GM19099 (cell line): ENCODE measurements at regions not wholly inside any gene's neighbourhood (a gene's known extent, or its start where the extent isn't known, plus 50 kb on each side); places are given as distances from the start of the nearest gene placed in this dataset.

Experiments
- POLR2A ChIP-seq: IDR thresholded peaks from 3 replicates; pipeline ENCODE4 v1.6.1; 2011; ENCODE audit warnings: low read depth; ENCODE audit not compliant: insufficient read length; ENCODE audit errors: extremely low read depth

- TF ChIP-seq POLR2A = no peak
Measured at GRCh38 chr2:192876698-192877097, 682.0 kb upstream of the TMEFF2 start.

DNA sequence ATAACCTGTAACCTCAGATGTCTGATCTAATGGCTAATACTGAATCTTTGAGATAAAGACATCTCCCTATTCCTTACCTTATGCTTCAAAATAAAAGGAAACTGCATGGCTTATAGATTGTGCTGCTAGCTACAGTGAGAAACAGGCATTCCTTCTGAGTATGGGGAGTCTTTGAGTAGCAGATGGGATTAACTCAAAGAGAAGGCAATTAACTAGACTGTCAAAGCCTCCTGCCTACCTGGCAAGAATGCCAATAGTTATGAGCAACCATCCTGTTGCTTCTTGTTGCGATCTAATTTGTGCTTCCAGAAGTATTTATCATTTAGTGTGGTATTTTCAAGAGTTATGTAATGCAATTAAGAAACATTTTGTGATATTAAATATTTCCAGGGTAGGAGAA, 660.0 kb upstream of the TMEFF2 start:
- TF ChIP-seq POLR2A = no peak

DNA sequence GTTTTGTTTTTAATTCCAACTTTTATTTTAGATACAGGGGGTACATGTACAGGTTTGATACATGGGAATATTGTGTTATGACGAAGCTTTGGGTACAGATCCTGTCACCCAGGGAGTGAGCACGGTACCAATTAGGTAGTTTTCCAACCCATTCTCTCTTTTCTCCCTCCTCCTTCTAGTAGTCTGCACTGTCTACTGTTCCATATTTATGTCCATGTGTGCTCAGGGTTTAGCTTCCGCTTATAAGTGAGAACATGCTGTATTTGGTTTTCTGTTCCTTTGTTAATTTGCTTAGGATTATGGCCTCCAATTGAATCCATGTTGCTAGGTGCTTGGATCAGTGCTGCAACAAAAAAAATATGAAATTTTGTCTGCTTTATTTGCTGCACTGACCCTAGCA, 659.3 kb upstream of the TMEFF2 start:
- TF ChIP-seq POLR2A = no peak

DNA sequence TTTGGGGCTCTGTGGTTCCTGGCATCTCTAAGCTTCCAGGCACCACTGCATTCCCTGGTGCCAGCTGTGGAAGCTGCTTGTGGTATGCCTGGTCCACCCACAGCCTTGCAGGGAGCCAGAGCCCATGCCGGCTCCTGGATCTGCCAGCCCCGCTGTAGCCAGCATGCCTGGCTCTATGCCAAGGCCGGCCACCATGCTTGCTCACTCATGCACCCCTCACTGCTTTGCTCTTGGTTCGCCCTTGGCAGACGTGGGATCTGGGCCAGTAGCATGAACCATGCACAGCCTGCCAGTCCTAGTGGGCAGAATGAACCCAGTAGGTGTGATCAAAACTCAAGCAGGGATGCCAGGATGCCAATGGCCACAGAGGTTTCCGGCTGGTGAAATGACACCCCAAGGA, 634.2 kb upstream of the TMEFF2 start:
- TF ChIP-seq POLR2A = no peak

- no peak for TF ChIP-seq POLR2A
Measured at GRCh38 chr2:192828175-192828574, 633.4 kb upstream of the TMEFF2 start.

DNA sequence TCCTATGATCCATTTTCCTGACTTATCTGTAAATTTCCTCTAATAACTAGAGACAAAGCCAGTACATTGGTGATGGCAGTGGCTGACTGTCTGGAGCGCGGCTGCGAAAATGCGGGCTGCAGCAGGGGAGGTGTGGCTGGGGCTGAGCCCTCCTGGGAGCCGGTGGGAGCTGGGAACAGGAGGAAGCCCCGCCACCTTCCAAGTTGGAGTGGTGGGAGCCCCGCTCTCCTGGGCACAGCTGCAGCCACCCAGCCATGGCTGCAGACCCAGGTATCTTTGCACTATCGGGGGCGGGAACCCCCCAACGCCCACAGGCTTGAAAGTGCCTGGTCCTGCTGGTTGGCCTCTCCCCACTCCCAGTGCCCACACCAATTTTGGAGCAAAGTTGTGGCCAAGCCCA, 633.0 kb upstream of the TMEFF2 start:
- no peak for TF ChIP-seq POLR2A

DNA sequence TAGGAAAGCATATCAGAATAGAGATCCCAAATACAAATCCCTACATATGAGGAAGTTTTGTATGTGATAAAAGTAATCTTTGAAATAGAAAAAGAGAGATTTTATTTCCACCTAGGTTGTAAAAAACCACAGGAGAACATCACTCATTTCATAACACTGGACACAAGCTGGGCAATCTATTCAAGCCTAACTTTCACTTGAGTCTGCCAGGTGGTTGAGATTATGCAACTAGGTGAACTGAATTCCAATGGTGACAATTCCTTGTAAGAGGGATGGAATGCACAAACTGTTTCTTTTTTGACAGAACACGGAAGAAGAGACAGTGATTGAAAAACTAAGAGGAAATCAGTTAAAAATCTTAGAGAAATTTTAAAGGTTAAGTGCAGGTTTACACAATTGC, 619.6 kb upstream of the TMEFF2 start:
- TF ChIP-seq POLR2A = no peak

DNA sequence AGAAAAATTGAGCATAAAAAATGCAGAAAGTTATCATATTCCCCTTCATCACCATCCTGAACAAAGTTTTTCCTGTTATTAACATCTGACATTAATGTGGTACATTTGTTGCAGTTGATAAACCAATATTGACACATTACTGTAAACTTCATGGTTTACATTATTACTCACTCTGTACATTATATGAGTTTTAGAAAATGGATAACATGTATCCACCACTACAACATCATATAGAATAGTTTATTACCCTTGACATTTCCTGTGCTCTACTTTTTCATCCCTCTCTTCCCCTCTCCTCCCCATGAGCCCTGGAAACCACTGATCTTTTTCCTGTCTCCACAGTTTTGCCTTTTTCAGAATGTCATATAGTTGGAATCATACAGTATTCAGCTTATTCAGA, 618.6 kb upstream of the TMEFF2 start:
- TF ChIP-seq POLR2A = no peak

DNA sequence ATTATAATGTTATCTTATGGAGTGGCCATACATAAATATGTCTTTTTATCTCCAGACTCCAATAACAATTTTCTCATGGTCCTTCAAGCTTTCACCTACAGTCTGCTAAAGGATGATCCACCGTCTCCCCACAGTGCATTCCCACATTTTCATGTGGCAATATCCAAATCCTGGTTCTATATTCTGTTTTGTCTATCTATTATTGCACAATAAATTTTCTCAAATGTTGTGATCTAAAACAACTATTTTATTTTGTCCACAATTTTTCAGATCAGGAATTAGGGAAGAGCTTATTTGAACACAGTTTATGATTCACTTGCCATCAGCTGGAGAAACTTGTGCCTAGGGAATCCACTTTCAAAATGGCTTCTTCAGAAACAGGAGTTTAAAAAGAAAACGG, 614.4 kb upstream of the TMEFF2 start:
- no peak for TF ChIP-seq POLR2A

DNA sequence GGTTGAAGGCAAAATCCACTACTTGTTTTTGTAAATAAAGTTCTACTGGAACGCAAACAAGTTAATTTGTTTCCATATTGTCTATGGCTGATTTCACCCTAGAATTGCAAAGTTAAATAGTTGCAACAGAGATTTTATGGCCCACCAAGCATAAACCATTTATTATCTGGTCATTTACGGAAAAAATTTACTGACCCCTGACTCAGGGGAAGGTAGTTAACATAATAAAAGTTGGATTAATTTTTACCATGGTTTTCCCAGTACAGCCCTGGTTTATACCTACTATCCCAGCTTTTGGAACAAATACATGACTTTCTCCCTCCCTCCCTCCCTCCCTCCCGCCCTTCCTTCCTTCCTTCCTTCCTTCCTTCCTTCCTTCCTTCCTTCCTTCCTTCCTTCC, 588.9 kb upstream of the TMEFF2 start:
- no peak for TF ChIP-seq POLR2A

GRCh38 chr2:192775459-192776262, 580.9 kb upstream of the TMEFF2 start:
- no peak for TF ChIP-seq POLR2A

GRCh38 chr2:192775011-192775410, 580.3 kb upstream of the TMEFF2 start:
- no peak for TF ChIP-seq POLR2A

DNA sequence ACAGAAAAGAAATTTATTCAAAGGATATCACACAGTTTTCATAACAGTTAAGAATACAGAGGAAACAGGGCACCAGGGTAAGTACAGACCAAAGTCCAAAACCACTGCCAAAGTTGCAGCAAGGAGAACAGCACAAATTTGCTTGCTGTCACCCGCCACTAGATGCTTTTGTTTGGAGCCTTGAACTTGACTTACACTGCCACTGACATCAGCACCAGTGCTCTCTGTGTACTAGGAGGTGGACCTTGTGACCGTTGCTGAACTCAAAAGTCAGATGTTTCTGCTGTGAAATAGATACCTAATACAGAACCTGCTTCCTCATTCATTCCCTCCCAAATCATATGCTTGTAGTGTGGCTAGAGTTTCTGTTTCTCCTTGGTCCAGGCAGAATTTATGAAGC, 578.3 kb upstream of the TMEFF2 start:
- TF ChIP-seq POLR2A = no peak

DNA sequence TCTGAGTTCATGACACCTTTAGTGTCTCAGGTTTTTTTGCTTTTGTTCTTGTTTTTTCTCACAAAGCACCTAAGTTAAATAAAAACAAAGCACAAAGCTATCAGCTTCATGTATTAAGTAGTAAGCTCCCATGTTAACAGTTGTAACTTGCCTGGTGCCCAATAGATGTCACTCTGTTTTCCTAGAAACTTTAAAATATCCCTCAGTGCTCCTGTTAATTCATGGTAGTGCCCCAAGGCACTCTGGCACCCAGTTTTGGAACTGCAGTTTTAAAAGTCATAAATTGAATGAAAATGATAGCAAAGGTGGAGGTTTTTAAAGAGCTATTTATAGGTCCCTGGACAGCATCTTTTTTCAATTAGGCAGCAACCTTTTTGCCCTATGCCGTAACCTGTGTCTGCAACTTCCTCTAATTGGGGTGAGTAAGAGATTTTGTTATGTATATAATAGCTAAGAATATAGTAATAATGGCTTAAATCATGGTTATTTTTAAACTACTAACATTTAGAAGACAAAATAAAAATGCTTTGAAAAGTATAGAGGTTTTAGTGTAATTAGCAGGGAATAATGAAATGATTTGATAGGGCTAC, 555.0 kb upstream of the TMEFF2 start:
- TF ChIP-seq POLR2A = no peak

DNA sequence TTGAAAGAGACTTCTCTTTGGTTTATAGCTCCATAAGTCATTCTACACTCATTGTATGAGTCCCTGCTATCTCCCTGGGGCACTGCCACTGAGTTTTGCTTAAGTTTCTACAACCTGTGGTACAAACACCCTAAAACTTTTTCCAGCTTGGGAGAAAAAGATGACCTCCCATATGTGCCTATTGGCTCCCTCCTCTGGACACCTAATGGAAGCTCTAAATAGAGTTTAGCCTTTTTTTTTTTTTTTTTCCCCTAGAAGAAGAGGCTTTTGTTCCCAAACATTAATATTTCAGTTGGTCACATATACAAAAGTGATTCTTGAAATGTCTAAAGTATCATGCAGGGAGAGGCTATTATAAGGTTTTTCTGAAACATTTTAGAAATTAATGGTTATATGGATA, 547.2 kb upstream of the TMEFF2 start:
- no peak for TF ChIP-seq POLR2A

- no peak for TF ChIP-seq POLR2A
Measured at GRCh38 chr2:192735447-192735846, 540.7 kb upstream of the TMEFF2 start.

DNA sequence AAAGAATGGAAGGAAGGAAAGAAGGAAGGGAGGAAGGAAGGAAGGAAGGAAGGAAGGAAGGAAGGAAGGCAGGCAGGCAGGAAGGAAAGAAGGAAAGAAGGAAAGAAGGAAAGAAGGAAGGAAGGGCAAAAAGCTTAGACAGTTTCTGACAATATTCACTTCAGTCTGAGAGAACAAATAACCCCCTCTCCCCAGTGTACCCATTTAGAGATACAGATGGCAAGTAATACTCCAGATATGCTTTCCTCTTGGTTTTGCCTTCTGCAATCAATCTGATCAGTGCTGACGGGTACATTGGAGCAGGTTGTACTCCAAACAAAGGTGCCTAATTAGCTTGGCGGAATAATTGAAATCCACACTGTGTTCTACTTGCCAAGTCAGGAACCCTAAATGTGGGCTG, 534.6 kb upstream of the TMEFF2 start:
- no peak for TF ChIP-seq POLR2A
